NCI-H1694 (cell line): ENCODE measurements at regions not wholly inside any gene's neighbourhood (a gene's known extent, or its start where the extent isn't known, plus 50 kb on each side); places are given as distances from the start of the nearest gene placed in this dataset.

Source experiments
- DNase-seq: peaks from one replicate; lab custom pipeline; 2025; lab: John Stamatoyannopoulos, UW

- DNase-seq: no peak
Observed at GRCh38 chr14:87160989-87161388, 832.0 kb downstream of the GALC start.

- no peak for DNase-seq
Observed at GRCh38 chr14:87158283-87158682, 834.7 kb downstream of the GALC start.

GRCh38 chr14:87156878-87157277 lies 836.1 kb downstream of the GALC start:
- no peak for DNase-seq

GRCh38 chr14:87155856-87156488 lies 837.0 kb downstream of the GALC start:
- no peak for DNase-seq

- no peak for DNase-seq
Observed at GRCh38 chr14:87153901-87154300, 839.1 kb downstream of the GALC start.

GRCh38 chr14:87153391-87153790 lies 839.6 kb downstream of the GALC start:
- no peak for DNase-seq

- peak; percentile 50 for DNase-seq
Observed at GRCh38 chr14:87152693-87153092, 840.3 kb downstream of the GALC start.

- DNase-seq: no peak
Observed at GRCh38 chr14:87149583-87150354, 843.2 kb downstream of the GALC start.

GRCh38 chr14:87148655-87149054 lies 844.3 kb downstream of the GALC start:
- DNase-seq: no peak

DNA sequence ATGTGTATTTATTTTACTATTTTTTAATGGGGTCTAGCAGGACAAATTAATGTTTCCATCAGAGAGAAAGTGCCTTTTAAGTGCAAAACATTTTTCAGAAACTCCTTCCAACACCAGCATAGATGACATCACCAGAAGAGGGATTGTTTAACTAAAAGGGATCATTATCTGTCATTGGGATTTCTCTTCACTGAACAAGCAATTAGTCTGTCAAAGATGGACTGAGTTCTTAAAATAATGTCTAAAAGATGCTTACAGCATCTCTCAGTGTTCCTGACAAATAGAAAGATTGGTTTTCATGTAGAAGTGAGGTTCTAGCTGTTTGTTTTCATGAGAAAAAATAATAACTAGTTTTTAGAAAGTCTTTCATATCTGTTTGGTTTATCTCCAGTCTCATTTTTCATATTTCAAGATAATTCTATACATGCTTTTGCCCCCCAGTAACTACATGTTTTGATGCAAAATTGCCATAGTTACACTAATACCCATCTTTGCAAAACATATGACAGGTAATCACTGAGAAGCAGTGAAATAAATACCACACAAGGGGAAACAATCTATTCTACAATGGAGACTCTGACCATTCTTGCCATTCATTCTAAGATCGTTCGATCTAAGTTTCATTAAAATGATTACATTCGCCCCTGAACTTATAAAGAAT lies 850.3 kb downstream of the GALC start:
- no peak for DNase-seq

DNA sequence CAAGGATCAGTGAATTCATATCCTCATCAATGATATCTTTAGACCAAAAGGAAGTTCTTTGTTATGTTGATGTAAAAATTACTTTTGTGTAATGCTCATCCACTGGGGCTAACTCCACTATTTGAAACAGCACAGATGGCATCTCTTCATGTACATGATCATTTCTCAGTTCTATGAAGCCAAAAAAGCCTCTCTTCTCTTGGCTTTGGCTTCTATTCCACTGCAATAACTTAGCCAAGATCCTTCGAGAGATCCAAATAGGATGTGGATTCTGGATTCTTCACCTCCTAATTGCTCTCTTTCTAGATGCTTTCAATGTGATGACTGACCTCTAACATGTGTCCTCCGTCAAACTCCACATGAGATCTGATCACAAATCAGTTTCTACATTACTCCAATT lies 851.2 kb downstream of the GALC start:
- DNase-seq: no peak

DNA sequence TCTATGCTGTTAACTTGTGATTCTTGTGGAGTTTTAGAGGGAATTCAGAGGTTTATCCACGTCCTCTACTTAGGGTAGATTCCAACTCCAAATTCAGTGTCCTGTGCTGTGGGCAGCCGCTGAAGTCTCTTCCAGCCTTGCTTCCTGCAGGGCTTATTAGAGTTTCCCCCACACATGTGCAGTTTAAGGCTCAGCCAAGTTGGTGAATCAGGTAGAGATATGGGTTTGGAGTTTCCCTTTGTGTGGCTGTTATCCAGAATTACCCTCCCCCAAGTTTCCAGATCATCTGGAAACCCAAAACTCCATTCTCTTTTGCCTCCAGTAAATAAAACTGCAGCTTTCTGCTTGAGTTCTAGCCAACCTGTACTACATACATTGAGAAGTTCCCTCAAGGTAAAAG lies 853.7 kb downstream of the GALC start:
- DNase-seq: no peak

- no peak for DNase-seq
Observed at GRCh38 chr14:87133073-87133801, 859.7 kb downstream of the GALC start.

GRCh38 chr14:87131879-87132278 lies 861.1 kb downstream of the GALC start:
- peak; percentile 83 for DNase-seq

GRCh38 chr14:87122166-87122565 lies 870.8 kb downstream of the GALC start:
- DNase-seq: no peak

DNA sequence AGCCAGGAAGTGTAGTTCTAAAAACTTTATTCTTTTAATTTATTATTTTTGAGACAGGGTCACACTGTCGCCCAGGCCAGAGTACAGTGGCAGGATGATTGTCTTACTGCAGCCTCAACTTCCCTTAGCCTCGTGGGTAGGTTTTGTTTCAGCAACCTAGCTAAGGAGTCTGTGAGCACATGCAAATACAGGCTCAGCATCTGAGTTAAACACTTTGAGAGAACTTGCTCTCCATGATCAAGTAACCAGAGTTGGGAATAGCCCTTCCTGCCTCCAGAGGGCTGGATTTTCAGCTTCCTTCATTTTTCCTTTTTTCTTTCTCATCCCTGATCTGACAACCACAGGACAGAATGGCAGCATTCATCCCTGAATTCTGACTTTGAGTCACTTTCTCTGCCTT lies 871.3 kb downstream of the GALC start:
- DNase-seq: no peak

DNA sequence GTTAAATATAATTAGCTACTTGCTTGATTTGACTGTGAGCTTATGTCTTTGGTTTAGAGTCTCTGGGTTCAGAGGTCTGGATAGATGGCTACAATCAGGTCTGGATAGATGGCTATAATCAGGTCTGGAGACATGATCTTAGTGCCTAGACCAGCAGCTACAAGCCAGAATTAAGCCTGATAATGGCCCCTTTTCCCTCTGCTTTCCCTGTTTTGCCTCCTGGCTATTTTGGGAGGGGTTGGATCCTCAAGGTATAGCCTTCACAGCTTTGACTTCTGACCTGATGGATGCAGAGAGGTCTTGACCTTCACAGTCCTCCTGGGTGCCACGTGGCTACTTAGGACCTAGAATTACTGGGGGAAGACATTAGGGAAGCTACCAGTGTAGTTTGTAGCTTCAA lies 877.7 kb downstream of the GALC start:
- no peak for DNase-seq

- no peak for DNase-seq
Observed at GRCh38 chr14:87113286-87113685, 879.7 kb downstream of the GALC start.

GRCh38 chr14:87111741-87112140 lies 881.2 kb downstream of the GALC start:
- peak; percentile 70 for DNase-seq

DNA sequence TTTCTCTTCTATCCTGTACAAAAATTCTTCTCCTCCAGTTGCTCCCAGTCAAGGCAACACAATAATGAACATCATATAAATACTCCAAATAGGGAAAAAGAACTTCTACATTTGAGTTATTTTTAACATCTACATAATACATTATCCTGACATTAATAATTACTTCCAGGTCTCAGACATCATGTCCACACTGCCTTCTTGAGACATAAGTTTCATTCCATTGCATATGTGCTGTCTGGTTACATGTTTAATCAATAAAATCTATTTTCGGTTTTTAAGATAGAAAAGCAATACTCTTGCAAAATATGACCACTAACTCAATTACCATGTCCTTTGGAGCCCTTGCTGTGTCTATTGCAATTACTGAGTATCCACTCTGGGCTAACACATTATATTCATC lies 881.9 kb downstream of the GALC start:
- DNase-seq: no peak

GRCh38 chr14:87109271-87109670 lies 883.7 kb downstream of the GALC start:
- no peak for DNase-seq

DNA sequence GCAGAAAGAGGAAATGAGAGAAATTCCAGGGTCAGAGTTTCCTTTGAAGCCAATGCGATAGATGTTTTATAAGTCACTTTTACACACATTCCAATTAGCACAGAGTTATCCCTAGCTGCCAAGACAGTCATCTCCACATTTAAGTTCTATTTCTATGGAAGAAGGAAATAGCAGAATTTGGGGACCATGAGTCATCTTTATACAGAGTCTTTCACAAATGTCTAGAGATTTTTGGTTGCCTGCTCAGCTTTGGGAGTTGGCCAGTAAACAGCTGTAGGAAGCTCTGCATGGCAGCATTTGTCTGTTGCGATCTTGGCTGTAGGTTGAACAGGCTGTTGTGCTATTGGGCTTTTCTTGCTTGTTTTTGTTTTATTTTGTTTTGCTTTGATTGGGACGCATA lies 884.3 kb downstream of the GALC start:
- peak; percentile 36 for DNase-seq
